Ishikawa (cell line): ENCODE measurements at regions not wholly inside any gene's neighbourhood (a gene's known extent, or its start where the extent isn't known, plus 50 kb on each side); places are given as distances from the start of the nearest gene placed in this dataset.
A peak's percentile ranks its signal among the peaks of the same experiment; 100 is the strongest.

Experiments used
- CEBPB ChIP-seq: IDR thresholded peaks from 2 replicates; pipeline ENCODE4 v1.6.1; 2012
- CREB1 ChIP-seq: IDR thresholded peaks from 2 replicates; pipeline ENCODE4 v1.6.1; 2012; ENCODE audit warnings: low read depth
- EGR1 ChIP-seq: IDR thresholded peaks from 2 replicates; pipeline ENCODE4 v1.6.1; 2012
- EP300 ChIP-seq: IDR thresholded peaks from 2 replicates; pipeline ENCODE4 v1.6.1; 2012; ENCODE audit warnings: borderline replicate concordance
- FOXM1 ChIP-seq: IDR thresholded peaks from 2 replicates; pipeline ENCODE4 v1.6.1; 2012; ENCODE audit warnings: low read depth, borderline replicate concordance
- NFIC ChIP-seq: IDR thresholded peaks from 2 replicates; pipeline ENCODE4 v1.6.1; 2012
- RAD21 ChIP-seq: IDR thresholded peaks from 2 replicates; pipeline ENCODE4 v1.6.1; 2012; ENCODE audit warnings: low read depth
- REST ChIP-seq: IDR thresholded peaks from 2 replicates; pipeline ENCODE4 v1.6.1; 2012; ENCODE audit warnings: low read depth, mild to moderate bottlenecking
- TAF1 ChIP-seq: IDR thresholded peaks from 2 replicates; pipeline ENCODE4 v1.6.1; 2012; ENCODE audit warnings: low read depth, mild to moderate bottlenecking
- TCF12 ChIP-seq: IDR thresholded peaks from 2 replicates; pipeline ENCODE4 v1.6.1; 2012; ENCODE audit warnings: low read depth
- TEAD4 ChIP-seq: IDR thresholded peaks from 2 replicates; pipeline ENCODE4 v1.6.1; 2012
- USF1 ChIP-seq: IDR thresholded peaks from 2 replicates; pipeline ENCODE4 v1.6.1; 2012
- YY1 ChIP-seq: IDR thresholded peaks from 2 replicates; pipeline ENCODE4 v1.6.1; 2012; ENCODE audit warnings: low read depth
- ZBTB7A ChIP-seq: IDR thresholded peaks from 2 replicates; pipeline ENCODE4 v1.6.1; 2012; ENCODE audit warnings: low read depth
- TF ChIP-seq, protein P1 (sequence below): IDR thresholded peaks from 2 replicates; pipeline ENCODE4 v1.6.1; 2012

- no peak for TF ChIP-seq TCF12
- TF ChIP-seq CEBPB: peak; percentile 40; the same call in 1 of the 2 replicates
Measured at GRCh38 chr19:46943150-46943946, 76.3 kb upstream of the NPAS1 start.

DNA sequence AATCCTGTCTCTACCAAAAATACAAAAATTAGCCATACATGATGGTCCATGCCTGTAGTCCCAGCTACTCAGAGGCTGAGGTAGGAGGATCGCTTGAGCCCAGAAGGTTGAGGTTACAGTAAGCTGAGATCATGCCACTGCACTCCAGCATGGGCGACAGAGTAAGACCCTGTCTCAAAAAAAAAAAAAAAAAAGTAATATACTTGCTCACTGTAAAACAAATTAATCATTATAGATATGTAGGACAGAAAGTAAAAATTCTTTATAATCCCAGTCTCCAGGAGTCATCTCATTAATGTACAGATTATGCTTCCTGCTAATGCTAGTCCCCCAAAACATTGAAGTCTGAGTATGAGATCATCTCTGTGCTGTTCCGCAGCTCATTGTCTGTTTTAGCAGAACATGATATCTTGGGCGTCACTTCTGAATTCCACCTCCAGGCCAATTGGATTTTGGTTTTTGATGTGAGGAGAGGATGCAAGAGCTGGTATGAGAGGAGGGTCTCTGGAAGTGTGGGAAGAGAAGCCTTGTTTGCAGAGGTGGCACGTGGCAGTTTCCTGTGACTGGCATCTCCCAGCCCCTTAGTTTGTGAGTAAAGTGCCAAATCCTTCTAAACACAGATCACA, 75.4 kb upstream of the NPAS1 start:
- TF ChIP-seq CEBPB (no peak), ZBTB7A (no peak), TEAD4 (no peak), NFIC (no peak), FOXM1 (no peak), CREB1 (no peak), EP300 (no peak), REST (no peak)

DNA sequence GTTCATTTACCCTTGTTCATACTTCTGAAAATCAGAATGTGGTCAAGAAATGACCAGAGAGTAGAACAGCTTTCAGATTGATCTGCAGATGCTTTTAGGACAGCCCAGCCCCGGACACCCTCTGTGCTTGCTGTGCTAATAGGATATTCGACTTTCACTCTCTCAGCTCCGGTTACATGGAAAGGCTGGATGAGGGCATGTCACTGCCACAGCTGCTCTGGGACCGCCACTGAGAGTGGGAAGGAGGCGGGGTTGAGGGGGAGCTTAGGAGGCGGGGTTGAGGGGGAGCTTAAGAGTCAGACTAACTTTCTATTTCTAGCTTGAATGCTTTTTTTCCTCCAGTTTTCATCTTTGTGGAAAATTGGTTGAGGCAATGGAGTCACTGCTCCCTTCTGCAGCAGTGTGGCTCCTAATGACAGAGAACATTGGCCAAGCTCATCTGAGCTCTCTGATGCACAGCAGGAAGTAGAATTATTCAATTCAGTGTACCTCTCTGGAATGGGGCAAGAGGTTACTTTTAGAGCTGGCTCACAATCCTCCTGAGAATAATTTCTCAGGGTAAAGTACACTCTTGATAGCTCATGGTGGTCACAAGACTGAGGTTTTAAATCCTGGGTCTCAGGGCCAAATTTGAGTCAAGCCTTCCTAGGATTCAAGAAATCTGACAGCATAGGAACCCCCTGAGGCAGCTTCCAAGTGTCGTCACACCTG, 74.6 kb upstream of the NPAS1 start:
- TF ChIP-seq TCF12 (0 out of 2 replicates have a peak, but pooled peaks have one; percentile 25), NFIC (no peak), FOXM1 (no peak), REST (no peak)

GRCh38 chr19:46945694-46946489, 73.7 kb upstream of the NPAS1 start:
- TF ChIP-seq FOXM1: no peak
- no peak for TF ChIP-seq REST
- no peak for TF ChIP-seq YY1
- TF ChIP-seq, protein P1, sequence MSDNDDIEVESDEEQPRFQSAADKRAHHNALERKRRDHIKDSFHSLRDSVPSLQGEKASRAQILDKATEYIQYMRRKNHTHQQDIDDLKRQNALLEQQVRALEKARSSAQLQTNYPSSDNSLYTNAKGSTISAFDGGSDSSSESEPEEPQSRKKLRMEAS: no peak
- no peak for TF ChIP-seq TCF12
- no peak for TF ChIP-seq NFIC
- TF ChIP-seq ZBTB7A: no peak
- TF ChIP-seq CREB1: no peak
- no peak for TF ChIP-seq RAD21
- TF ChIP-seq USF1: no peak
- TF ChIP-seq EP300: no peak
- no peak for TF ChIP-seq TEAD4
- no peak for TF ChIP-seq CEBPB
- TF ChIP-seq EGR1: no peak
- TF ChIP-seq TAF1: no peak
